Stimulated activated naive CD8-positive, alpha-beta T cell treated with anti-CD3 and anti-CD28 coated beads, Interleukin-15, Interleukin-2, amounts not matched to agents 100 ng/mL and 50 ng/mL, for 24 hours (primary cell): ENCODE measurements at regions not wholly inside any gene's neighbourhood (a gene's known extent, or its start where the extent isn't known, plus 50 kb on each side); places are given as distances from the start of the nearest gene placed in this dataset.

Experiments used
- H3K27ac Mint-ChIP-seq: one replicate; pipeline ENCODE4 v1.8.0; 2021; ENCODE audit warnings: mild to moderate bottlenecking, mixed read lengths
- H3K27me3 Mint-ChIP-seq: one replicate; pipeline ENCODE4 v1.8.0; 2021; ENCODE audit warnings: mixed read lengths
- H3K36me3 Mint-ChIP-seq: one replicate; pipeline ENCODE4 v1.8.0; 2021; ENCODE audit warnings: low read depth, mixed read lengths
- H3K4me1 Mint-ChIP-seq: one replicate; pipeline ENCODE4 v1.8.0; 2021; ENCODE audit warnings: low read depth, mixed read lengths
- H3K4me3 Mint-ChIP-seq: one replicate; pipeline ENCODE4 v1.8.0; 2021; ENCODE audit warnings: mild to moderate bottlenecking, mixed read lengths
- H3K9me3 Mint-ChIP-seq: one replicate; pipeline ENCODE4 v1.8.0; 2021; ENCODE audit warnings: mixed read lengths

- peaks cover 5% of the 10 kb centered on the region for H3K9me3 Mint-ChIP-seq
- no peaks in the 10 kb centered on the region for H3K4me1 Mint-ChIP-seq
- peaks cover 7% of the 10 kb centered on the region for H3K27me3 Mint-ChIP-seq
- no peak overlapping the region for H3K4me3 Mint-ChIP-seq
- H3K27ac Mint-ChIP-seq = no peak overlapping the region
- H3K36me3 Mint-ChIP-seq = no peaks in the 10 kb centered on the region
These were observed 783.0 kb upstream of the ZEB2 start for GRCh38 chr2:145302886-145303285.

GRCh38 chr2:145302451-145302850 lies 782.5 kb upstream of the ZEB2 start:
- Mint-ChIP-seq H3K9me3 (peaks cover 5% of the 10 kb centered on the region), H3K27ac (no peak overlapping the region), H3K36me3 (no peaks in the 10 kb centered on the region), H3K27me3 (peaks cover 7% of the 10 kb centered on the region), H3K4me3 (no peak overlapping the region), H3K4me1 (no peaks in the 10 kb centered on the region)

DNA sequence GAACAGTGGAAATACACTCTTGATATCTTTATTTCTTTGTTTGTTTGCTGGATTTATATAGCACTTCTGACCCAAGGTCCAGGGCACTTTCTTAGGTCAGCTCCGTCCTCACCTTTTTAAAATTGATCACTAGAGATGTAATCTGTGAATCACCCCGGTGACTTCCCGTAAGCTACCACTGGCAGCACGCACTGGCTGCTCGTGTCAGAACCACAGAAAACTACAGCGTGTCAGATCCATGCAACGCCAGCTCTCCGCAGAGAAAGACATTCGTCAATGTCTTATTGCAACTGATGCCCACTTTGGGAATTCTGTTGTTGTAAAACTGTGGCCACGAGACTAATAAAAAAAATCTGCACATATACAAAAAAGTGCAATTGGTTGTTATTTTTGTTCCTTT lies 779.4 kb upstream of the ZEB2 start:
- no peaks in the 10 kb centered on the region for H3K9me3 Mint-ChIP-seq

DNA sequence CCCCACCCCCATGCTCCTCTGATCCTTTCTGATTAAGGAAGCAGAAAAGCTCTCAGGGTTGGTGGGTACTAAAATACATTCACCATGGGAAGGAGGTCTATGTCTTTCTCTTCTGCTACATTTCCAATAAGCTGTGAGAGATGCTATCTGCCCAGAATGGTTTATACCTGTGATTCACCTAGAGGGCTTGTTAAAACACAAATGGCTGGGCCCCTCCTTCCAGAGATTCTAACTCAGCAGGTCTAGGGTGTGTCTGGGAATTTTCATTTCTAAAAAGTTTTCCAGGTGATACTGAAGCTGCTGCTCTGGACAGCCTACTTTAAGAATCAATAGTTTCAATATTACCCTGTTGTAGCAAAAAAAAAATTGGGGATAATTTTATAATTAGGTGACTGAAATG lies 772.2 kb upstream of the ZEB2 start:
- Mint-ChIP-seq H3K9me3 (no peaks in the 10 kb centered on the region), H3K4me1 (no peaks in the 10 kb centered on the region)

More for the DNA sequence above, 779.4 kb upstream of the ZEB2 start:
- H3K36me3 Mint-ChIP-seq = no peaks in the 10 kb centered on the region
- H3K4me3 Mint-ChIP-seq = no peak overlapping the region
- peaks cover 5% of the 10 kb centered on the region for H3K27me3 Mint-ChIP-seq
- H3K4me1 Mint-ChIP-seq = no peaks in the 10 kb centered on the region
- no peak overlapping the region for H3K27ac Mint-ChIP-seq

GRCh38 chr2:145290986-145291385 lies 771.1 kb upstream of the ZEB2 start:
- H3K9me3 Mint-ChIP-seq = no peaks in the 10 kb centered on the region
- H3K27ac Mint-ChIP-seq = no peak overlapping the region
- H3K4me3 Mint-ChIP-seq = no peak overlapping the region
- H3K36me3 Mint-ChIP-seq = no peaks in the 10 kb centered on the region
- H3K27me3 Mint-ChIP-seq = peaks cover 13% of the 10 kb centered on the region
- H3K4me1 Mint-ChIP-seq = no peaks in the 10 kb centered on the region

More for the DNA sequence above, 772.2 kb upstream of the ZEB2 start:
- Mint-ChIP-seq H3K27ac (no peak overlapping the region), H3K4me3 (no peak overlapping the region), H3K36me3 (no peaks in the 10 kb centered on the region), H3K27me3 (peaks cover 9% of the 10 kb centered on the region)

DNA sequence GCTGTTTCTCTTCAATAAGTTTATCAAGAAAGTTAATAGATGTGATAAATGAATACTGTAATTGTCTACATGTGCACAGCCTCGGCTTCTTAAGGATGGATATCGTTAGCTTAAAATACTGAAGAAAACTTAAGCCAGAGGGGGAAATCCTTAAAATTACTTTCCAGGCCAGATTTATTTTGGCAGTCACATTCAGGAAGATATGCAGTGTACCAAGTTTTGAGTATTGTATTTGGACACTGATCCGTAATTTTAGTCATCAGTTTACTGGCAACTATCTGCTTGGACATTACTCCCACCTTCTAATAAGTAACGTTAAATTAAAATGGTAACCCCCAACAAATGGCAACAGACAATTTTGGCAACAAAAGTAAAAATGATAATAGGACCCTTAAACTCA lies 770.0 kb upstream of the ZEB2 start:
- peaks cover 13% of the 10 kb centered on the region for H3K27me3 Mint-ChIP-seq
- H3K4me1 Mint-ChIP-seq = no peaks in the 10 kb centered on the region
- no peaks in the 10 kb centered on the region for H3K36me3 Mint-ChIP-seq
- H3K4me3 Mint-ChIP-seq = no peak overlapping the region
- no peaks in the 10 kb centered on the region for H3K9me3 Mint-ChIP-seq
- no peak overlapping the region for H3K27ac Mint-ChIP-seq

GRCh38 chr2:145288650-145289496 lies 769.0 kb upstream of the ZEB2 start:
- Mint-ChIP-seq H3K4me3 (no peak overlapping the region), H3K36me3 (no peaks in the 10 kb centered on the region), H3K4me1 (no peaks in the 10 kb centered on the region), H3K27me3 (peaks cover 13% of the 10 kb centered on the region), H3K9me3 (no peaks in the 10 kb centered on the region), H3K27ac (no peak overlapping the region)

GRCh38 chr2:145287736-145288135 lies 767.8 kb upstream of the ZEB2 start:
- H3K36me3 Mint-ChIP-seq = no peaks in the 10 kb centered on the region
- no peaks in the 10 kb centered on the region for H3K4me1 Mint-ChIP-seq
- H3K27ac Mint-ChIP-seq = no peak overlapping the region
- H3K4me3 Mint-ChIP-seq = no peak overlapping the region
- no peaks in the 10 kb centered on the region for H3K9me3 Mint-ChIP-seq
- H3K27me3 Mint-ChIP-seq = peaks cover 13% of the 10 kb centered on the region

DNA sequence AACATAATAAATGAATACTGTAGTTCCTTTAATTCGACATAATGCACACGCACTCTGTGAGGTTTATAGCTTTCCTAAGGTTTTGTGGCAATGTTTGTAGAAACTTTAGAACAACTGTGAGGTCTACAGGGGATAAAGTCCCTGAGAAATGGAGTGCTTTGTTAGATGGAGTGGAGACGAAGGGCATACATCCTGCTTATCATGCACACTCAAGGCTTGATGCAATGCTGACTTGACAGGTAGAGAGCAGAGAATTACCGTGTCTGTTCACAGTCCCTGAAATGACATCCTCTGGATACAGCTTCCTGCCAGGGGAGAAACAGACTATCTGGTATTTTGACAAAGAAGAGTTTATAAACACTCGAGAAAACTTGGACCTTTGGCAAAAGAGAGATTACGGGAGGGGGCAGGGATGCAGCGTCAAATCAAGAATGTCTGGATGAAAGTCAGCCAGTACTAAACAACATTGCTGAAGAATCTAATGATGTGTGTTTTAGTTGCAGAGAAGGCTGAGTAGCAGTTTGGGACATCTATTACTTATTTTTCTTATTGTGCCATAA lies 766.9 kb upstream of the ZEB2 start:
- Mint-ChIP-seq H3K4me3 (no peak overlapping the region), H3K36me3 (no peaks in the 10 kb centered on the region), H3K4me1 (no peaks in the 10 kb centered on the region), H3K27me3 (peaks cover 13% of the 10 kb centered on the region), H3K9me3 (no peaks in the 10 kb centered on the region), H3K27ac (no peak overlapping the region)

- Mint-ChIP-seq H3K4me1 (no peaks in the 10 kb centered on the region), H3K36me3 (no peaks in the 10 kb centered on the region), H3K9me3 (no peaks in the 10 kb centered on the region), H3K4me3 (no peak overlapping the region), H3K27me3 (peaks cover 15% of the 10 kb centered on the region), H3K27ac (no peak overlapping the region)
These were observed 764.6 kb upstream of the ZEB2 start for GRCh38 chr2:145284551-145284950.

DNA sequence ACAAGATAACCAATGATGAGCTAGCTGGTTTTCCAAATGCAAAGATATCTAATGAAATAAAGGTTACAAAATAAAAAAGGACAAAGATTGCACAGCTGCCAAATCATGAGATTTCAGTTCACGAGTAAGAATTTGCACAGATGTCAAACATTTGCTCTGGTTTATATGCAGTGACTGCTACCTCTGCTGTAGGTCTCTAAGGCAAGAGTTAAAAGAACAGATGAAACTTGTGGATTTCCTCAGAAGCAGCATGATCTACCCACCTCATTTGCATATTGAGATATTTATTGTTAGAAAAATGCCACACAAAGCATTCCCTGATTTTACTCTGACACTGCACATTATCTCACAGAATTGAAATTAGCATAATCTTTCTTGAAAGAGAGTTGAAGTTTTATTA lies 763.2 kb upstream of the ZEB2 start:
- peaks cover 10% of the 10 kb centered on the region for H3K27me3 Mint-ChIP-seq

GRCh38 chr2:145277922-145278321 lies 758.0 kb upstream of the ZEB2 start:
- Mint-ChIP-seq H3K9me3 (peaks cover 3% of the 10 kb centered on the region), H3K4me3 (no peak overlapping the region), H3K27me3 (peaks cover 15% of the 10 kb centered on the region), H3K4me1 (no peaks in the 10 kb centered on the region), H3K36me3 (no peaks in the 10 kb centered on the region), H3K27ac (no peak overlapping the region)

More for the DNA sequence above, 763.2 kb upstream of the ZEB2 start:
- Mint-ChIP-seq H3K4me1 (no peaks in the 10 kb centered on the region), H3K27ac (no peak overlapping the region), H3K36me3 (no peaks in the 10 kb centered on the region), H3K9me3 (no peaks in the 10 kb centered on the region), H3K4me3 (no peak overlapping the region)

- H3K27me3 Mint-ChIP-seq = peaks cover 9% of the 10 kb centered on the region
- H3K4me1 Mint-ChIP-seq = no peaks in the 10 kb centered on the region
- H3K27ac Mint-ChIP-seq = no peak overlapping the region
- H3K9me3 Mint-ChIP-seq = peaks cover 3% of the 10 kb centered on the region
- H3K4me3 Mint-ChIP-seq = no peak overlapping the region
- H3K36me3 Mint-ChIP-seq = no peaks in the 10 kb centered on the region
These were observed 753.9 kb upstream of the ZEB2 start for GRCh38 chr2:145273840-145274239.

DNA sequence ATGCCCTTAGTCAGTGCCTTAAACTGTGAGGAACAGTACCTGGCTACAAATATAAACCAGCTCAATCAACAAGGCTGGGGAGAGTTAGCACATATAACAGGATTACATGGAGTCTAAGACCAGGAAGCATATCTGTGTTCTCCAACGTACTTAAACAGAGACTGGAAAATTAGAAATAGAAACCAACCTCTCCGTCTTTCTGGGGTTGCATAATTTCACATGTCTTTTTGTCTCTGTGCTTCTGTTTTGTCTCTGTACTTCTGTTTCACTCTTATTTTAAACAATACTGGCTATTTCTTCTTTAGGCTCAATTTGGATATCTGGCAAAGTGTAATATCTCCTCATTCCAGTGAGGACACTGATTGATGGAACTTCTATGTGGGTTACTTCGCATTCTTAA lies 749.0 kb upstream of the ZEB2 start:
- Mint-ChIP-seq H3K4me3 (no peak overlapping the region), H3K27me3 (peaks cover 13% of the 10 kb centered on the region), H3K9me3 (peaks cover 3% of the 10 kb centered on the region)

DNA sequence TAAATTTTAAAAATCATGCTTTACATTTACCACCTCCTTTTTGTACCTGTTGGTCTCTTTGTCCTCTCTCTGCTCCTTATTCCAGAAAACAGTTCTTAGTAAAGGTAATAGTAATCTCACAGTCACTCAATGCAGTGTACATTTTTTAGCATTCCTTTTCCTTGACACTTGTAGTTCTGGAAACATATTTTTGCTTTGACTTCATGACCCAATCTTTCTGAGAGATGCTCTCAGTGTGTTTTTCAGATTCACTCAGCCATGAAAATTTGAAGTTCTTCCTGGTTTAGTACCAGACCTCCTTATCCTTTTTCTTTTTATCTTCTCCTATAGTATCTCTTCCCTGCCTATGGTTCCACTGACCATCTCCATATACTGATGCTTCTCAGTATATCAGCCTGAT lies 747.5 kb upstream of the ZEB2 start:
- Mint-ChIP-seq H3K27me3 (peaks cover 15% of the 10 kb centered on the region), H3K4me1 (no peaks in the 10 kb centered on the region), H3K27ac (no peak overlapping the region), H3K4me3 (no peak overlapping the region), H3K9me3 (no peaks in the 10 kb centered on the region), H3K36me3 (no peaks in the 10 kb centered on the region)

More for the DNA sequence above, 749.0 kb upstream of the ZEB2 start:
- Mint-ChIP-seq H3K27ac (no peak overlapping the region), H3K4me1 (no peaks in the 10 kb centered on the region), H3K36me3 (no peaks in the 10 kb centered on the region)

DNA sequence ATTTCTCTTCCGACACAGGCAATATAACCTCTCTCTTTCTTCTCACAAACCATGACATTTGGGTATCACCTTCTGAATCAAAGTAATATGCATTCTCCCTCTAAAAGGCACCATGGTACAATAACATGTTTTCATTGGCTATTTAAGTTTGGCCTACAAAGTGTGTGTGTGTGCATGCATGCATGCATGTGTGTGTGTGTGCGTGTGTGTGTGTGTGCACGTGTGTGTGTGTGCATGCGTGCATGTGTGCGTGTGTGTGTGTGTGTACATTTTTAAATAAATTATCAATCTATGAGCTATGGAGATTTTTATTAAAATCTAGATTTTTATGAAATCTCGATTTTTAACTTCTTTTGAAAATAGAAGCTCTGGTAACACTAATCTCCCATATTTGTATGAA lies 745.3 kb upstream of the ZEB2 start:
- Mint-ChIP-seq H3K27ac (no peak overlapping the region), H3K9me3 (no peaks in the 10 kb centered on the region), H3K36me3 (no peaks in the 10 kb centered on the region), H3K27me3 (peaks cover 31% of the 10 kb centered on the region), H3K4me3 (no peak overlapping the region), H3K4me1 (peaks cover 6% of the 10 kb centered on the region)
